RWPE1 (cell line): ENCODE measurements at regions not wholly inside any gene's neighbourhood (a gene's known extent, or its start where the extent isn't known, plus 50 kb on each side); places are given as distances from the start of the nearest gene placed in this dataset.

Source experiments
- CTCF ChIA-PET: fragments of 350-600 bp; sonication (Branson Sonifier 250); formaldehyde crosslinking; extraction: SDS; loops from one replicate; lab custom pipeline; 2021; lab: Yijun Ruan, JAX
- POLR2A ChIA-PET: fragments of 400-600 bp; formaldehyde crosslinking; extraction: SDS; loops from one replicate; lab custom pipeline; 2020; ENCODE audit warnings: antibody characterized with exemption; ENCODE audit not compliant: low non-redundant PET; lab: Yijun Ruan, JAX
- DNase-seq: peaks from one replicate; pipeline ENCODE4 v3.0.0; 2012; ENCODE audit warnings: low spot score
- H3K27ac ChIP-seq: fragments of 450-650 bp; 2 replicates; pipeline ENCODE4 v1.5.1; 2017
- CTCF ChIP-seq: fragments of 450-650 bp; conservative IDR thresholded peaks from 2 replicates; pipeline ENCODE4 v1.5.1; 2017; ENCODE audit warnings: low read depth, mild to moderate bottlenecking

DNA sequence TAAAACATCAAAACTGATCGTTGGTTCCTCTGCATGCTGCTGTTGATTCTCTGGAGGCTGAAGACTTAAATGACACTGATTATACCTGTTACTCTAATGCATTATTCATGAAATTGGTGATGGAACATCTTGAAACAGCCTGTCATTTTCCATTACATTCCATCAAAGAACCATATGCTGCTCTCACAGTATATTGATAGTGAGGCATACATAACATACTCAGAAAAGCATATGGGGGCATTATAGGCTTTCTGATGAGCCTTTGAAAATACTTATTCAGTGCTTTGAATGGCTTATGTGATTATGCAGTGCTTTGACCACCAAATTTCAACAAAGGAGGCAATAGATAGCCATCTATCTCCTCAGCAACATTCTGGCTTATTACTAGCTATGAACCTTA, 392.1 kb downstream of the CDH19 start:
- DNase-seq: no peak
- POLR2A ChIA-PET: no interaction called here
- CTCF ChIA-PET: no interaction called here
- H3K27ac ChIP-seq: no peak overlapping the region
- TF ChIP-seq CTCF: no peak

GRCh38 chr18:66210875-66211274, 393.0 kb downstream of the CDH19 start:
- no peak for DNase-seq
- H3K27ac ChIP-seq: no peak overlapping the region
- ChIA-PET CTCF (no interaction called here), POLR2A (no interaction called here)
- TF ChIP-seq CTCF: no peak

DNA sequence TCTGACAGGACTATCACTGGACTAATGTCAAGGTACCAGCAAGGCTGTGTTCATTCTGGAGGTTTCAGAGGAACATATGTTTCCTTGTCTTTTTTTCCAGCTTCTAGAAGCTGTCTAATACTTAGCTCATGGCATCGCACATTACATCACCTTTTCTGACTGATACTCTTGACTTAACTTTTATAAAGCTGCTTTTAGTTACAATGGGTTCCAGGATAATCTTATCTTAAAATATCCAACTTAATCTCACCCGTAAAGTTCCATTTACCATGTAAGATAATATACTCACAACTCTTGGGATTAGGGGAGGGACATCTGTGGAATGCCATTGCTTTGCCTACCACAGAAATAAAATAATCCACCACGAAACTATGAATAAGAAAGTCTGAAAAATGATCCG, 394.2 kb downstream of the CDH19 start:
- no peak overlapping the region for H3K27ac ChIP-seq
- DNase-seq: no peak
- TF ChIP-seq CTCF: no peak
- POLR2A ChIA-PET: no interaction called here
- CTCF ChIA-PET: no interaction called here

GRCh38 chr18:66196805-66197204, 407.1 kb downstream of the CDH19 start:
- no peak for DNase-seq
- POLR2A ChIA-PET: no interaction called here
- TF ChIP-seq CTCF: no peak
- no peak overlapping the region for H3K27ac ChIP-seq
- CTCF ChIA-PET: no interaction called here

GRCh38 chr18:66193938-66194337, 410.0 kb downstream of the CDH19 start:
- POLR2A ChIA-PET: no interaction called here
- no peak overlapping the region for H3K27ac ChIP-seq
- DNase-seq: no peak
- CTCF ChIA-PET: no interaction called here
- TF ChIP-seq CTCF: no peak

DNA sequence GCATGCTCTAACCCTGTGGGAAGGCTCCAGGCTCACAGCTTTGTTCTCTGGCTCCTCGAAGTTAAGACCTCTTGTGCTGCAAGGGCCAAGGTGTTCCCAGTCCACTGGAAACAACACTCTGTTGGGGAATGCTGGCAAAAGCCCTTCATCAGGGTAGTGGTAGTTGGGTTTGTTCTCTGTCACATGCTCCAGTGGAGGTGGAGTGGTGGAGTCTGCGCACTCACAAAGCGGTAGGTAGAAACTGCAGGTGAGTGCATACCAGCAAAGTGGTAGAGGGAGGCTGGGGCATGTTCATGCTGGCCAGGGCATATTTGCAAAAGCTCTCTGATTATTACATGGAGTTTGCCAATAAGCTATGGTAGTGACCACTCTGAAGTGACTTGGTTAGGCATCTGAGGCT, 410.5 kb downstream of the CDH19 start:
- H3K27ac ChIP-seq: no peak overlapping the region
- no peak for TF ChIP-seq CTCF
- ChIA-PET POLR2A (no interaction called here), CTCF (no interaction called here)
- no peak for DNase-seq
